Adrenal gland (tissue), 9 donors: ENCODE measurements at regions not wholly inside any gene's neighbourhood (a gene's known extent, or its start where the extent isn't known, plus 50 kb on each side); places are given as distances from the start of the nearest gene placed in this dataset.

ENCODE experiments used
- DNase-seq, 7 donors: peaks; one replicate each; pipeline ENCODE4 v3.0.0-alpha.2; 2019 to 2020
- H3K27ac ChIP-seq, 5 donors: fragments of 200-600 bp; sonication (generic) in 4 of 5; 1 replicate in 3 of 5; 2 replicates in 2 of 5; pipeline versions ENCODE4 v1.5.1 to v1.8.0; 2016 to 2020; ENCODE audit warnings: mild to moderate bottlenecking in 1 of 5
- H3K27me3 ChIP-seq: fragments of 200-600 bp; 2 replicates; pipeline ENCODE4 v1.8.0; 2021
- H3K36me3 ChIP-seq, 2 donors: fragments of 200-600 bp; replicated peaks in 1 of 2; 1 replicate in 1 of 2; 2 replicates in 1 of 2; pipeline versions ENCODE4 v1.5.1 to v1.8.0; 2018 to 2022
- H3K4me1 ChIP-seq, 2 donors: fragments of 200-600 bp; replicated peaks in 1 of 2; 1 replicate in 1 of 2; 2 replicates in 1 of 2; pipeline versions ENCODE4 v1.5.1 to v1.8.0; 2018 to 2021
- H3K4me3 ChIP-seq, 4 donors: fragments of 200-600 bp; sonication (generic) in 3 of 4; one replicate each; pipeline ENCODE4 v1.5.1; 2016 to 2018
- H3K9me3 ChIP-seq, 3 donors: fragments of 200-600 bp; sonication (generic) in 1 of 3; replicated peaks in 1 of 3; 1 replicate in 2 of 3; 2 replicates in 1 of 3; pipeline versions ENCODE4 v1.5.1 to v1.8.0; 2016 to 2021
- POLR2A ChIP-seq, 2 donors: fragments of 450-650 bp; IDR thresholded peaks; one replicate each; pipeline ENCODE4 v1.6.1; 2017; ENCODE audit warnings: antibody characterized with exemption in 2 of 2, mild to moderate bottlenecking in 2 of 2, moderate library complexity in 1 of 2
- WGBS, 4 donors: extraction: QIAGEN DNeasy Blood & Tissue Kit in 2 of 4; methylation state at CpG; one replicate each; pipeline versions ENCODE4 v1.1.5 to v1.1.7; 2013 to 2017; 5-methylcytosine and 5-hydroxymethylcytosine counted together
- intact Hi-C, 2 donors: fragments of 100-400 bp; cut with DNase I; formaldehyde crosslinking; loops; one replicate each; pipeline versions ENCODE4 v1.14.1 to v1.15.0; 2022 to 2023
- TF ChIP-seq, protein P1 (sequence below), 6 experiments: fragments of 450-650 bp in 4 of 6; fragments of 200-600 bp in 2 of 6; sonication (generic) in 1 of 6; IDR thresholded peaks; 1 replicate in 5 of 6; 2 replicates in 1 of 6; pipeline versions ENCODE4 v1.5.1 to v1.8.0; 2016 to 2021; ENCODE audit warnings: antibody characterized with exemption in 6 of 6, mild to moderate bottlenecking in 2 of 6, moderate library complexity in 1 of 6
- donor health status: healthy with polysubstance abuse.
- donor health status: Bipolar disorder and iron deficiency.
- donor health status: DM: yes; HTN: yes; CAD: no.
- donor health status: DM: no; HTN: no; CAD: no.
- donor health status: DM: no; HTN: no; CAD: no.

DNA sequence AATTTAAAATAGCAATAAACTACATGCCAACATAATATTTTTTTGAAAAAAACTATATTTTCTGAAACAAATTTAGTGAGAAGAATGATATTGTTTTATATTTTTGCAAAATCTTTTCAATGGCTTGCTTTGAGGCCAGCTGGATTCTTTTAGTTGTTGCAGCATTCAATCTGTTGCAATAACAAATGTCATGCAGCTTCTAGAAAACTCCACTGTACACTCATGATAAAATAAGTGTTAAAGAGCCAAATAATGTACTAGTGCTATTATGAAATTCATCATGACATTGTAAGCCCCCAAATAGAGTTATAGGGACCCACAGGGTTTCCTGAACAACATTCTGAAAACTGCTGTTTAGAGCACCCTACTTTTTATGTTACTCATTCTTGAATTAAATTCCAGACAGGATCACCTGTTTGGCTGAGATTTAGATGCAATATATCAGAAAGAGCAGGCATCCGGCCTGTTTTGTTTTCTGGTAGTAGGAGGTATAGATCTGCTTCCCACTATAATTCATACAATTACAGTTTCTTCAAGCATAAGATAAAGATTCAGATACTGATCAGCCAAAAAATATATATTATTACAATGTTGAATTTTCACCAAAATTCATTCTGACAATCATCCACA, 703.0 kb upstream of the ZNF385D start:
- intact Hi-C loops, result no loop called here
- H3K9me3 ChIP-seq, result no peaks in the 10 kb centered on the region

DNA sequence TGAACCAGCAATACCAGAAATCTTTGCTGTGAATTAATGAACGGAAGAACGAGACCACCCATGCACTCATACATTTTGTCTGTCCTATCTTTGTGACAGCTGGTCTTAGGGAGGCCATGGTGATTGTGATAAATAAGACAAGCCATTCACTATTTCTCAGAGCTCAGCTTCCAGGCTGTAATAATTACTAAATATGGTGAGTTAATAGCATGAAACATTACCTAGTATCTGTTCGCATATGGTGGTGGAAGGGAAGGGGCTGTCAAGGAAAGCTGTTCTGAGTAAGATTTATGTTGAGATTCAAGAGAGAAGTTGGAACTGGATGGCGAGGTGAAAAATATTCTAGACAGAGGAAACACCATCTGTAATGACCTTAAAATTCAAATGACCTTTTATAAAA, 719.0 kb upstream of the ZNF385D start:
- TF ChIP-seq, protein P1, sequence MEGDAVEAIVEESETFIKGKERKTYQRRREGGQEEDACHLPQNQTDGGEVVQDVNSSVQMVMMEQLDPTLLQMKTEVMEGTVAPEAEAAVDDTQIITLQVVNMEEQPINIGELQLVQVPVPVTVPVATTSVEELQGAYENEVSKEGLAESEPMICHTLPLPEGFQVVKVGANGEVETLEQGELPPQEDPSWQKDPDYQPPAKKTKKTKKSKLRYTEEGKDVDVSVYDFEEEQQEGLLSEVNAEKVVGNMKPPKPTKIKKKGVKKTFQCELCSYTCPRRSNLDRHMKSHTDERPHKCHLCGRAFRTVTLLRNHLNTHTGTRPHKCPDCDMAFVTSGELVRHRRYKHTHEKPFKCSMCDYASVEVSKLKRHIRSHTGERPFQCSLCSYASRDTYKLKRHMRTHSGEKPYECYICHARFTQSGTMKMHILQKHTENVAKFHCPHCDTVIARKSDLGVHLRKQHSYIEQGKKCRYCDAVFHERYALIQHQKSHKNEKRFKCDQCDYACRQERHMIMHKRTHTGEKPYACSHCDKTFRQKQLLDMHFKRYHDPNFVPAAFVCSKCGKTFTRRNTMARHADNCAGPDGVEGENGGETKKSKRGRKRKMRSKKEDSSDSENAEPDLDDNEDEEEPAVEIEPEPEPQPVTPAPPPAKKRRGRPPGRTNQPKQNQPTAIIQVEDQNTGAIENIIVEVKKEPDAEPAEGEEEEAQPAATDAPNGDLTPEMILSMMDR (IDR thresholded peaks at IDR 0.05), result no peak
- no peak for TF ChIP-seq POLR2A (IDR thresholded peaks at IDR 0.05)
- no peaks in the 10 kb centered on the region for H3K36me3 ChIP-seq
- H3K27ac ChIP-seq, result no peak overlapping the region
- no peaks in the 10 kb centered on the region for H3K27me3 ChIP-seq
- H3K4me3 ChIP-seq, result no peak overlapping the region
- intact Hi-C loops, result no loop called here
- H3K4me1 ChIP-seq, result no peaks in the 10 kb centered on the region
- no peak for DNase-seq
- no peaks in the 10 kb centered on the region for H3K9me3 ChIP-seq
- 48 to 59% (median 52%) methylated on average over 4 of the region's 4 CpGs for WGBS, 4 donors

More for the DNA sequence above, 703.0 kb upstream of the ZNF385D start:
- no peak for DNase-seq
- no peaks in the 10 kb centered on the region for H3K36me3 ChIP-seq
- 52 to 73% (median 60%) methylated on average over 1 of the region's 1 CpG for WGBS, 4 donors
- no peaks in the 10 kb centered on the region for H3K27me3 ChIP-seq
- no peak overlapping the region for H3K4me3 ChIP-seq
- TF ChIP-seq, protein P1 (IDR thresholded peaks at IDR 0.05), result no peak
- TF ChIP-seq POLR2A (IDR thresholded peaks at IDR 0.05), result no peak
- H3K27ac ChIP-seq, result no peak overlapping the region
- H3K4me1 ChIP-seq, result no peaks in the 10 kb centered on the region

DNA sequence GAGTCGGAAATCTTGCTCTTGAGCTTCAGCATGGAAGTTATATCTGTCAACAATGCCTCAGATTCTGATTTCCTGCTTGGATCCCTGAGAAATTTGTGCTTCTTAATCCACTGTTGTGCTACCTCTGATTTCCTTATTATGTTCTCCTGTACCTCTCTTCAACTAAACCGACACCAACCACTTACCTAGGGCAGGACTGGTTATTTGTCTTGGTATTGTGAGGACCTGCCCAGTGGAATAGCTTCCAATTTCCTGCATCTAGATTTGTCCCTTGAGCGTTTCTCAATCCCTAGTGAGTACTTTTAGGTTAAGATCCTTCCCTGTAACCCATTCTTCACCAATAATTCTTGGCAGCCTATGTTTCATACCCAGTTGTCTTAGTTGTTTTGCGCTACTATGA, 720.5 kb upstream of the ZNF385D start:
- Histone ChIP-seq H3K27me3 (no peaks in the 10 kb centered on the region), H3K27ac (no peak overlapping the region), H3K9me3 (no peaks in the 10 kb centered on the region), H3K36me3 (no peaks in the 10 kb centered on the region), H3K4me1 (no peaks in the 10 kb centered on the region), H3K4me3 (no peak overlapping the region)
- no peak for DNase-seq
- 64 to 82% (median 73%) methylated on average over 4 of the region's 4 CpGs for WGBS, 4 donors
- TF ChIP-seq, protein P1 (IDR thresholded peaks at IDR 0.05), result no peak
- no peak for TF ChIP-seq POLR2A (IDR thresholded peaks at IDR 0.05)
- intact Hi-C loops, result no loop called here

DNA sequence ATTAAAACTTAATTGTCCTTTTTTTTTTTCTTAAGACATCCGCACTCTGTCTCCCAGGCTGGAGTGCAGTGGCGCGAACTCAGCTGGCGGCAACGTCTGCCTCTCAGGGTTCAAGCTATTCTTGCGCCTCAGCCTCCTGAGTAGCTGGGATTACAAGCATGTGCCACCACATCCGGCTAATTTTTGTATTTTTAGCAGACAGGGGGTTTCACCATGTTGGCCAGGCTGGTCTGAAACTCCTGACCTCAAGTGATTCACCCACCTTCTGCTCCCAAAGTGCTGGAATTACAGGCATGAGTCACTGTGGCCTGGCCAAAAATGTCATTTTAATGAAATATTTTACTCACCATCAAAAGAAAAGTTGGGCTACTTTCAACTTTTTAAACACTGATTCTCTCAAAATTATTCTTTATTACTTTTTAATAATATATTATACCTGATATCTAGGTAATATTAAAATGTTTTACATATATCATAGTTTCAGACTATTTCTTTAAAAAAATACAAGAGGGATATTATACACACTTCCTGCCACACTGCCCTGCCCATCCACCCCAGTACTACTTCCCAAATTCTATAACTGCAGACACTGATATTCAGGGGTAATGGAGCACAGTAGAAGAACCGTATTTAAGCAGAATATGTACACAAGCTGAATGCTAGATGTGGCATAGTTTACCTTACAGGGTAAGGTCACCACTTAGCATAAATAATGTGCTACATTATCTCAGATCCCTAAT, 723.9 kb upstream of the ZNF385D start:
- no peak overlapping the region for H3K4me3 ChIP-seq
- 70 to 81% (median 79%) methylated on average over 8 of the region's 8 CpGs for WGBS, 4 donors
- H3K27ac ChIP-seq, result no peak overlapping the region
- intact Hi-C loops, result no loop called here
- H3K9me3 ChIP-seq, result no peaks in the 10 kb centered on the region
- DNase-seq, result peak in 3 of 7 donors; percentile 1 to 16 (median 11)
- no peaks in the 10 kb centered on the region for H3K27me3 ChIP-seq
- no peaks in the 10 kb centered on the region for H3K36me3 ChIP-seq
- H3K4me1 ChIP-seq, result no peaks in the 10 kb centered on the region
- no peak for TF ChIP-seq POLR2A (IDR thresholded peaks at IDR 0.05)
- TF ChIP-seq, protein P1 (IDR thresholded peaks at IDR 0.05), result no peak
